ENCODE measurements at regions not wholly inside any gene's neighbourhood (a gene's known extent, or its start where the extent isn't known, plus 50 kb on each side); places are given as distances from the start of the nearest gene placed in this dataset.

- ATAC-seq (no peak), DNase-seq (no peak)
- no peak overlapping the region for H3K27ac ChIP-seq
- H3K36me3 ChIP-seq (replicated peaks in 1 of 2; ENCODE audit: insufficient read depth in 1 of 2, low read depth in 2 of 2), result no peaks in the 10 kb centered on the region
- H3K4me1 ChIP-seq, result peaks cover 12% of the 10 kb centered on the region
- WGBS, 2 donors, result 83 to 94% methylated on average over 1 of the region's 1 CpG
- TF ChIP-seq, protein P1, sequence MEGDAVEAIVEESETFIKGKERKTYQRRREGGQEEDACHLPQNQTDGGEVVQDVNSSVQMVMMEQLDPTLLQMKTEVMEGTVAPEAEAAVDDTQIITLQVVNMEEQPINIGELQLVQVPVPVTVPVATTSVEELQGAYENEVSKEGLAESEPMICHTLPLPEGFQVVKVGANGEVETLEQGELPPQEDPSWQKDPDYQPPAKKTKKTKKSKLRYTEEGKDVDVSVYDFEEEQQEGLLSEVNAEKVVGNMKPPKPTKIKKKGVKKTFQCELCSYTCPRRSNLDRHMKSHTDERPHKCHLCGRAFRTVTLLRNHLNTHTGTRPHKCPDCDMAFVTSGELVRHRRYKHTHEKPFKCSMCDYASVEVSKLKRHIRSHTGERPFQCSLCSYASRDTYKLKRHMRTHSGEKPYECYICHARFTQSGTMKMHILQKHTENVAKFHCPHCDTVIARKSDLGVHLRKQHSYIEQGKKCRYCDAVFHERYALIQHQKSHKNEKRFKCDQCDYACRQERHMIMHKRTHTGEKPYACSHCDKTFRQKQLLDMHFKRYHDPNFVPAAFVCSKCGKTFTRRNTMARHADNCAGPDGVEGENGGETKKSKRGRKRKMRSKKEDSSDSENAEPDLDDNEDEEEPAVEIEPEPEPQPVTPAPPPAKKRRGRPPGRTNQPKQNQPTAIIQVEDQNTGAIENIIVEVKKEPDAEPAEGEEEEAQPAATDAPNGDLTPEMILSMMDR (IDR thresholded peaks at IDR 0.05), result no peak
- no peak for TF ChIP-seq POLR2A (IDR thresholded peaks at IDR 0.05)
- no peak overlapping the region for H3K4me3 ChIP-seq
- no peaks in the 10 kb centered on the region for H3K27me3 ChIP-seq
- no peaks in the 10 kb centered on the region for H3K9me3 ChIP-seq
- intact Hi-C loops (cut with DNase I), result no loop called here
Measured at GRCh38 chr9:2263111-2263510, 248.0 kb downstream of the SMARCA2 start.

DNA sequence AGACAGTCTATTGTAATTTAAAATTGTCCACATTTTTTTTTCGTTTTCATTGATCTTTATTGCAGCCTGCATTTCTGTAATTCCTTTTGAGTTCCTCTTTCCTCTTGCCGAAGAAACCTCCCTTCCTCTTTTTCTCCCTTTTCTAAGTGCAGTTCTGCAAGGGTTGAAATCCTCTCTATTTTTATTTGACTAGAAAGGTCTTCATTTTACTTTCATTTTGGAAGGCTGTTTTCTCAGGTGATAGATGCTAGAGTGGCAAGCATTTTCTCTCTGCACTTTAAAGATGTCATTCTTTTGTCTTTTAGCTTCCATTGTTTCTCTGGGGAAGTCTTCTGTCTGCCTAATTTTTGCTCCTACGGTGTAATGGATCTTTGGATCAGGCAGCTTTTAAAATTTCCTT lies 248.5 kb downstream of the SMARCA2 start:
- Histone ChIP-seq H3K4me1 (peaks cover 12% of the 10 kb centered on the region), H3K27ac (no peak overlapping the region), H3K27me3 (no peaks in the 10 kb centered on the region), H3K9me3 (no peaks in the 10 kb centered on the region), H3K4me3 (no peak overlapping the region), H3K36me3 (replicated peaks in 1 of 2; ENCODE audit: insufficient read depth in 1 of 2, low read depth in 2 of 2) (no peaks in the 10 kb centered on the region)
- WGBS, 2 donors, result 23 to 48% methylated on average over 3 of the region's 3 CpGs
- ATAC-seq (no peak), DNase-seq (no peak)
- TF ChIP-seq, protein P1 (IDR thresholded peaks at IDR 0.05), result no peak
- TF ChIP-seq POLR2A (IDR thresholded peaks at IDR 0.05), result no peak
- intact Hi-C loops (cut with DNase I), result no loop called here

GRCh38 chr9:2264081-2264480 lies 248.9 kb downstream of the SMARCA2 start:
- intact Hi-C loops (cut with DNase I), result no loop called here
- no peak overlapping the region for H3K27ac ChIP-seq
- H3K36me3 ChIP-seq (replicated peaks in 1 of 2; ENCODE audit: insufficient read depth in 1 of 2, low read depth in 2 of 2), result no peaks in the 10 kb centered on the region
- 83 to 96% methylated on average over 7 to 8 of the region's 8 CpGs for WGBS, 2 donors
- ATAC-seq, result no peak
- TF ChIP-seq, protein P1 (IDR thresholded peaks at IDR 0.05), result no peak
- TF ChIP-seq POLR2A (IDR thresholded peaks at IDR 0.05), result no peak
- no peak for DNase-seq
- peaks cover 12% of the 10 kb centered on the region for H3K4me1 ChIP-seq
- no peak overlapping the region for H3K4me3 ChIP-seq
- H3K27me3 ChIP-seq, result no peaks in the 10 kb centered on the region
- H3K9me3 ChIP-seq, result no peaks in the 10 kb centered on the region

DNA sequence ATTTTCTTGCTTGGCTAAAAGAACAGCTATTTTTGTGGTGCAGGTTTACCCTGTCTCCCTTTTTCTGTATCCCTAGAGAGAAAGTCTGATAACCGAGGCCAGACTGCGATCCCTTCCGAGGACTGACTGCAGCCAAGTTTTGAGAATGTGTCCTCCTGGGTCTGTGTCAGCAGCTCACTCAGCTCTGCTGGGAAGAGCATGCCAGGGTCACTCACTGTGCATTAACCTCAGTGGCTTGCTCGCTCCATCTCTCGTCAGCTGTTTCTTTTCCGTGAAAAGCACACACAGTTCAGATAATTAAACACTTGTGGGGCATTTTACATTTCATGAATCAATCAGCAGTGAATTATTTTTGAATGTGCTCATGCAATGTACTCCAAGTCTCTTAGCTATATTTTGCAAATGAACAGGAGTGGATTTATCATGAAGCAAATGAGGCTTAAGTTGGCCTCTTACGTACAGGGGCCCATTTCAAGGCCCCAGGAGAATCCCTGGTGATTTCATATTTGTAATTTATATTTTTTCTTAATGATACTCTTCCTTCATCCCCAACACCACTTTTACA lies 252.1 kb downstream of the SMARCA2 start:
- peak; percentile 38 for ATAC-seq
- Histone ChIP-seq H3K9me3 (no peaks in the 10 kb centered on the region), H3K36me3 (replicated peaks in 1 of 2; ENCODE audit: insufficient read depth in 1 of 2, low read depth in 2 of 2) (no peaks in the 10 kb centered on the region), H3K4me3 (no peak overlapping the region), H3K4me1 (no peaks in the 10 kb centered on the region), H3K27ac (no peak overlapping the region), H3K27me3 (no peaks in the 10 kb centered on the region)
- WGBS, 2 donors, result 60 to 63% methylated on average over 7 of the region's 7 CpGs
- intact Hi-C loops (cut with DNase I), result no loop called here
- peak in 3 of 4 donors; percentile 14 to 52 (median 22) for DNase-seq
- TF ChIP-seq, protein P1 (IDR thresholded peaks at IDR 0.05), result no peak
- TF ChIP-seq POLR2A (IDR thresholded peaks at IDR 0.05), result no peak

DNA sequence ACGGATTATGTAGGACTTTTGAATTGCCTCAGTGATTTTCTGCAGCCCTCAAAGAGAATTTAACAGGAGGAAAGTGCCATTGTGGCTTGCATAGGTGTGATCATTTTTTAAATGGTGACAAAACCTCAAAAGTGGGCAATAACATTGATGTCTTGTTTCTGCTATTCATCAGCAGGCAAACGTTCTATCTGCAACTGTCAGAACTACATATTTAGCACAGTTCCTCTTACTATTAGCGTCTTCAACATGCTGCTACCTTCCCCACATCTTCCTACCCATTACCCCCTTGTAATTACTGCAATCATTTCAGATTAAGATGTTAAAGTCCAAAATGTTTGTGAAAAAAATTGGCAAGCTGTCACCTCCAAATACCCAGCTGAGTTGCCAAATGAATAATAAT lies 254.6 kb downstream of the SMARCA2 start:
- Histone ChIP-seq H3K27me3 (no peaks in the 10 kb centered on the region), H3K9me3 (no peaks in the 10 kb centered on the region), H3K27ac (peak overlapping the region in 1 of 4 donors; percentile 18), H3K4me1 (no peaks in the 10 kb centered on the region), H3K36me3 (replicated peaks in 1 of 2; ENCODE audit: insufficient read depth in 1 of 2, low read depth in 2 of 2) (no peaks in the 10 kb centered on the region), H3K4me3 (no peak overlapping the region)
- TF ChIP-seq, protein P1 (IDR thresholded peaks at IDR 0.05), result no peak
- TF ChIP-seq POLR2A (IDR thresholded peaks at IDR 0.05), result no peak
- ATAC-seq (no peak), DNase-seq (no peak)
- WGBS, 2 donors, result 49 to 61% methylated on average over 3 of the region's 3 CpGs
- intact Hi-C loops (cut with DNase I), result no loop called here

Data from body of pancreas (tissue), 4 donors.